Activated naive CD8-positive, alpha-beta T cell treated with anti-CD3 and anti-CD28 coated beads for 36 hours (primary cell): ENCODE measurements at regions not wholly inside any gene's neighbourhood (a gene's known extent, or its start where the extent isn't known, plus 50 kb on each side); places are given as distances from the start of the nearest gene placed in this dataset.

Experiments
- DNase-seq: peaks from one replicate; pipeline ENCODE4 v3.0.0; 2021
- H3K27ac Mint-ChIP-seq: one replicate; pipeline ENCODE4 v1.8.0; 2022; ENCODE audit warnings: mild to moderate bottlenecking, moderate library complexity, mixed read lengths
- H3K27me3 Mint-ChIP-seq: one replicate; pipeline ENCODE4 v1.8.0; 2022; ENCODE audit warnings: mild to moderate bottlenecking, mixed read lengths
- H3K36me3 Mint-ChIP-seq: one replicate; pipeline ENCODE4 v1.8.0; 2021; ENCODE audit warnings: mild to moderate bottlenecking, mixed read lengths
- H3K4me1 Mint-ChIP-seq: one replicate; pipeline ENCODE4 v1.8.0; 2021; ENCODE audit warnings: mixed read lengths
- H3K4me3 Mint-ChIP-seq: one replicate; pipeline ENCODE4 v1.8.0; 2022; ENCODE audit warnings: mild to moderate bottlenecking, moderate library complexity, mixed read lengths
- H3K9me3 Mint-ChIP-seq: one replicate; pipeline ENCODE4 v1.8.0; 2022; ENCODE audit warnings: mixed read lengths

DNA sequence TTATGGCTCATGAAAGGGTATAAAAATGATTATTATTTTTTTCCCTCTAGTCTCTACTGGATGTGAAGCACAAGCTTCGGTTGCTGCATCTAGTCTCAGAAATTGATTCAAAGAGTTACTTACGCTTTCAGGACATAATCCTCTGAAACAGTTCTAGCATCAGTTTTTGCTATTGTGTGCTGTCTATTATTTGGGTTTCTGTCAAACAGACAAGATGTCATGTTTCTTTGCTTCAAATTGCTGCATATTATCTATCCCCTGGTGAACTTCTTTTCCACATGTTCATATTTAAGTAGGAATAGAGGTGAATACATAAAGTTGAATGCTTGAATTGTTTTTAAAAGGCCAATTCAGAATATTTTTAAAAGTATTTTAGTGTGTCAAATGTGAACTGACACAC lies 161.6 kb upstream of the GBE1 start:
- no peak overlapping the region for H3K4me3 Mint-ChIP-seq
- H3K27ac Mint-ChIP-seq: no peak overlapping the region
- no peaks in the 10 kb centered on the region for H3K36me3 Mint-ChIP-seq
- H3K4me1 Mint-ChIP-seq: no peaks in the 10 kb centered on the region
- H3K9me3 Mint-ChIP-seq: no peaks in the 10 kb centered on the region
- H3K27me3 Mint-ChIP-seq: peaks cover 10% of the 10 kb centered on the region
- DNase-seq: no peak

- no peaks in the 10 kb centered on the region for H3K4me1 Mint-ChIP-seq
- no peak for DNase-seq
- peaks cover 12% of the 10 kb centered on the region for H3K27me3 Mint-ChIP-seq
- no peak overlapping the region for H3K27ac Mint-ChIP-seq
- no peaks in the 10 kb centered on the region for H3K36me3 Mint-ChIP-seq
- H3K9me3 Mint-ChIP-seq: no peaks in the 10 kb centered on the region
- H3K4me3 Mint-ChIP-seq: no peak overlapping the region
These were observed 161.0 kb upstream of the GBE1 start for GRCh38 chr3:81922404-81922803.

DNA sequence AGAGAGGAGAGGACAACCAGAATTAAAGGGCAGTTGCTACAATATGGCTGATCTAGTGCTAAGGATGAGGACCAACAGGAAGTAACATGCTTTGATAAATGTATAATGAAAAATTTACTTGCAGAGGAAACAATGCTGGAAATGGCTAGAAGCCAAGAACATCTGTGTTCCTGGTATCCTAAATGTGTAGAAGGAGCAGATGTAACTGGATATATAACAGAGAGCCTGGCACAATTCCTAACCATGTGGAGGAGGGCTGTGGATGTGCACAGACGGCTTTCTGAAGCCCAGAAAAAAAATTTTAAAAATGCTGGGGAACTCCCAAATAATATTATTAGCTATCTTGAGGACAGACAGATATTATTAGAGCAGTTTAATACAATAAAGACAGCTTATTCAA lies 159.4 kb upstream of the GBE1 start:
- no peaks in the 10 kb centered on the region for H3K36me3 Mint-ChIP-seq
- H3K9me3 Mint-ChIP-seq: no peaks in the 10 kb centered on the region
- no peak overlapping the region for H3K27ac Mint-ChIP-seq
- peaks cover 12% of the 10 kb centered on the region for H3K27me3 Mint-ChIP-seq
- no peaks in the 10 kb centered on the region for H3K4me1 Mint-ChIP-seq
- no peak overlapping the region for H3K4me3 Mint-ChIP-seq
- no peak for DNase-seq

GRCh38 chr3:81916890-81917289 lies 155.4 kb upstream of the GBE1 start:
- Mint-ChIP-seq H3K4me1 (no peaks in the 10 kb centered on the region), H3K27me3 (peaks cover 7% of the 10 kb centered on the region)

DNA sequence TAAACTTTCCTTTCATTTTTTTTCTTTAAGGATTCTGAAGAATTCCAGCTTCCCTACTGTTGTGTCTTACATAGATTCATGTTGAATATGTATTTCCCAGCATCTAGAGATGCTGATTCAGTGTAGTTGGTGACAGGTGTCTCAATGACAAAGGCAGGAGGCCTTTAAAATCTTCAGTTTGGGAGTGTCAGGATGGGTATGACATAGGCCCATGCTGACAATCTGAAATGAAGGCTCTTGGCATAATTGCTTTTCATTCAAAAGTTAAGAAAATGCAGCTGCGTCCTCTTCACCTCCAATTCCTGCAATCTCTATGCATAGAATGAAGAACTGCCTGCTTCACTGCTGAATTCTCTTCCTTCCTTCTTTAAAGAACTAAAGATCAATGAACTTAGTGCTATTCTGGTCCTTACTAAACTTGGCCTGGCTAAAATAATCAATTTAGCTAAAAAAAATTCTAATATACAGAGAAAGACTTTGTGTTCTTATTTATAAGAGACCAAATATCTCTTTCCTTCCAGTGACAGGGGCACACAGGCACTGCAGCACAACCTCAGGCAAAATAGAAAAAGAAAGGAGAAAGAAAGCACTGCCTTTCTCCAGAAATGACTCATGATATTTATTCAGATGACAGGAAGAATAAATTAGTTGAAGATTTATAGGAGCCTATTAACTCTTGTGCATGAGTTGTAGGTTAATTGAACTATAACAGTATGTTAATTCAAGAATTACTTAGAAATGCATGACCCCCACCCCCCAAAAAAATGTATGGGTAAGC lies 152.6 kb upstream of the GBE1 start:
- Mint-ChIP-seq H3K27me3 (peaks cover 8% of the 10 kb centered on the region), H3K4me3 (no peak overlapping the region), H3K9me3 (no peaks in the 10 kb centered on the region), H3K27ac (no peak overlapping the region), H3K36me3 (no peaks in the 10 kb centered on the region), H3K4me1 (no peaks in the 10 kb centered on the region)
- DNase-seq: no peak

More at GRCh38 chr3:81916890-81917289, 155.4 kb upstream of the GBE1 start:
- no peak for DNase-seq
- Mint-ChIP-seq H3K4me3 (no peak overlapping the region), H3K9me3 (no peaks in the 10 kb centered on the region), H3K27ac (no peak overlapping the region), H3K36me3 (no peaks in the 10 kb centered on the region)

GRCh38 chr3:81911221-81911620 lies 149.8 kb upstream of the GBE1 start:
- Mint-ChIP-seq H3K27ac (no peak overlapping the region), H3K4me3 (no peak overlapping the region), H3K27me3 (peaks cover 17% of the 10 kb centered on the region), H3K4me1 (no peaks in the 10 kb centered on the region), H3K36me3 (no peaks in the 10 kb centered on the region), H3K9me3 (no peaks in the 10 kb centered on the region)
- DNase-seq: no peak

GRCh38 chr3:81910244-81910852 lies 148.9 kb upstream of the GBE1 start:
- Mint-ChIP-seq H3K4me3 (no peak overlapping the region), H3K9me3 (no peaks in the 10 kb centered on the region), H3K36me3 (no peaks in the 10 kb centered on the region), H3K27ac (no peak overlapping the region), H3K4me1 (no peaks in the 10 kb centered on the region), H3K27me3 (peaks cover 17% of the 10 kb centered on the region)
- DNase-seq: peak; percentile 1

- Mint-ChIP-seq H3K9me3 (no peaks in the 10 kb centered on the region), H3K27ac (no peak overlapping the region), H3K4me3 (no peak overlapping the region), H3K36me3 (no peaks in the 10 kb centered on the region), H3K4me1 (no peaks in the 10 kb centered on the region), H3K27me3 (peaks cover 17% of the 10 kb centered on the region)
- no peak for DNase-seq
These were observed 148.4 kb upstream of the GBE1 start for GRCh38 chr3:81909796-81910195.

GRCh38 chr3:81908561-81908960 lies 147.1 kb upstream of the GBE1 start:
- H3K4me1 Mint-ChIP-seq: no peaks in the 10 kb centered on the region
- peaks cover 17% of the 10 kb centered on the region for H3K27me3 Mint-ChIP-seq
- DNase-seq: no peak
- H3K36me3 Mint-ChIP-seq: no peaks in the 10 kb centered on the region
- no peak overlapping the region for H3K4me3 Mint-ChIP-seq
- H3K9me3 Mint-ChIP-seq: no peaks in the 10 kb centered on the region
- no peak overlapping the region for H3K27ac Mint-ChIP-seq

- Mint-ChIP-seq H3K36me3 (no peaks in the 10 kb centered on the region), H3K9me3 (no peaks in the 10 kb centered on the region), H3K4me1 (no peaks in the 10 kb centered on the region), H3K27ac (no peak overlapping the region), H3K27me3 (no peaks in the 10 kb centered on the region), H3K4me3 (no peak overlapping the region)
- no peak for DNase-seq
These were observed 136.9 kb upstream of the GBE1 start for GRCh38 chr3:81898336-81898735.

DNA sequence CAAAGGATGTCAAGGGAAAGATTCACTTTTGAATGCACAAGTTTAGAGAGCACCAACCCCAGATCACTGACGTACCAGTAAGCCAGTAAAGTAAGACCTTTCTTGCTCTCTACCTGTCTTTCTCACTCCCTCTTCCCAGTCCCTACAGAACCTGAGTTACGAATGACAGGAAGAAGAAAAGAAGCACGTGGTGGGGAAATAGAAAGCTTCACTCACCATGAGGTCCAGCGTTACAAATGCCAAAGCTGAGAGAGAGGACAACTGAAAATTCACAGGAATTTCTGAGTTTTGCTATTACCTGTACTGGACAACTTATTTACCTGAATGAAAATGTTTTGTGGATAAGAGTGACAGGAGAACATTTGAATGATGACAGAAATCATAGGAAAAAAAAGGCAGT lies 133.2 kb upstream of the GBE1 start:
- no peak overlapping the region for H3K4me3 Mint-ChIP-seq
- H3K9me3 Mint-ChIP-seq: no peaks in the 10 kb centered on the region
- no peaks in the 10 kb centered on the region for H3K36me3 Mint-ChIP-seq
- no peak for DNase-seq
- H3K27ac Mint-ChIP-seq: no peak overlapping the region
- no peaks in the 10 kb centered on the region for H3K4me1 Mint-ChIP-seq
- H3K27me3 Mint-ChIP-seq: no peaks in the 10 kb centered on the region

- H3K4me3 Mint-ChIP-seq: no peak overlapping the region
- no peaks in the 10 kb centered on the region for H3K9me3 Mint-ChIP-seq
- H3K36me3 Mint-ChIP-seq: no peaks in the 10 kb centered on the region
- no peak overlapping the region for H3K27ac Mint-ChIP-seq
- no peaks in the 10 kb centered on the region for H3K4me1 Mint-ChIP-seq
- DNase-seq: no peak
- H3K27me3 Mint-ChIP-seq: no peaks in the 10 kb centered on the region
These were observed 129.8 kb upstream of the GBE1 start for GRCh38 chr3:81891055-81891895.

DNA sequence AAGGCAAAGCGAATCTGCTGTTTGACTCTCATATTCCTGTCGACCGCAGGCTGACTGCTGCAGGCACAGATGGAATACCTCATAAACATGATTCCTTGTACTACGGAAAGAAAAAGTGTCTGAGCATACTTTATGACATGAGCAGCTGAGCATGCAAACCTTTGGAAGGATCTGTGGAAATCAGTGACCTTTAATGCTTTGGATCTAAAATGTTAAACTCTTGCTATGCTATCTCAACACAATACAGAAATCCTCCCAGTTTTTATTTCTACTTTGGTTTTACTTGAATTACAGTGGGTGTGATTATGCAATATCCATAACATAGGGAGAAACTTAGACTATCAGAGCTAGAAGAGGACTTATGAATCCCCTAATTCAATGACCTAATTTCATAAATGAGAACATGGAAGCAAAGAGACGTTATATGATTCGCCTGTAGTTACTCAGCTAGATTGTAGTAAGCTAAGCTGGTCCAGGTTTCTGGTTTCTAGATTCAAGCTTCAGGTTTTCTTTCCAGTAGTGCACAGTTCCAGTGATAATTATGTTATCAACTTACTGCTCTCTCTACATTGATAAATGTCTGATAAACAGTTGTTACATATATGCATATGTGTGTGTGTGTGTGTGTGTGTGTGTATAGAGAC lies 127.6 kb upstream of the GBE1 start:
- Mint-ChIP-seq H3K27ac (no peak overlapping the region), H3K4me3 (no peak overlapping the region), H3K36me3 (no peaks in the 10 kb centered on the region), H3K9me3 (no peaks in the 10 kb centered on the region), H3K27me3 (no peaks in the 10 kb centered on the region), H3K4me1 (no peaks in the 10 kb centered on the region)
- no peak for DNase-seq

DNA sequence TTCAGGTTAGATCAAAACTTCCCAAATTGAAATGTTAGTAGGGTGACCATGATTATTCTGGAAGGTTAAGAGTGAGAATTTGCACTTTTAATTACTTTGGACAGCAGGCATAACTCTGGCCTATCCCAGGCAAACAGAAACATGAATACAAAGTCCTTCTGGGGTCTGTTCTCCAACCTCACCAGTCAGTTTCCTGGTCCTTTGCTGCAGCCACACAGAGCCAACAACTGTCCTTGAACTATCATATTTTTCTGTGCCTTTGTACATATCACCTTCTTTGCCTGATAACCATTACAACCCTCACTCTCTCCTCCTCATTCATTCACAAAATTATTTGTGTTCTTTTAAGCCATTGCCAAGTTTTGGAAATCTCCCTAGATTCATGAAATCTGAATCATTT lies 126.0 kb upstream of the GBE1 start:
- DNase-seq: no peak
- no peaks in the 10 kb centered on the region for H3K4me1 Mint-ChIP-seq
- no peak overlapping the region for H3K27ac Mint-ChIP-seq
- H3K4me3 Mint-ChIP-seq: no peak overlapping the region
- no peaks in the 10 kb centered on the region for H3K27me3 Mint-ChIP-seq
- no peaks in the 10 kb centered on the region for H3K36me3 Mint-ChIP-seq
- no peaks in the 10 kb centered on the region for H3K9me3 Mint-ChIP-seq

- Mint-ChIP-seq H3K36me3 (no peaks in the 10 kb centered on the region), H3K27me3 (no peaks in the 10 kb centered on the region), H3K9me3 (peaks cover 3% of the 10 kb centered on the region), H3K4me3 (no peak overlapping the region), H3K4me1 (no peaks in the 10 kb centered on the region), H3K27ac (no peak overlapping the region)
- DNase-seq: no peak
These were observed 124.6 kb upstream of the GBE1 start for GRCh38 chr3:81886081-81886480.
